GM21528 (cell line): ENCODE measurements at regions not wholly inside any gene's neighbourhood (a gene's known extent, or its start where the extent isn't known, plus 50 kb on each side); places are given as distances from the start of the nearest gene placed in this dataset.
"Not testable (repeated sequence)": the region's sequence is repeated elsewhere in the genome, so short reads cannot be mapped to it uniquely, and the experiment has no call there.

ENCODE experiments used
- ATAC-seq: cut with Tn5 transposase; IDR thresholded peaks from one replicate; pipeline ENCODE4 v1.9.1; 2021; ENCODE audit warnings: mild to moderate bottlenecking, moderate library complexity; ENCODE audit not compliant: unreplicated experiment, low FRiP score

- ATAC-seq, result no peak
Observed at GRCh38 chr17:21513012-21513570, 136.9 kb downstream of the KCNJ12 start.

DNA sequence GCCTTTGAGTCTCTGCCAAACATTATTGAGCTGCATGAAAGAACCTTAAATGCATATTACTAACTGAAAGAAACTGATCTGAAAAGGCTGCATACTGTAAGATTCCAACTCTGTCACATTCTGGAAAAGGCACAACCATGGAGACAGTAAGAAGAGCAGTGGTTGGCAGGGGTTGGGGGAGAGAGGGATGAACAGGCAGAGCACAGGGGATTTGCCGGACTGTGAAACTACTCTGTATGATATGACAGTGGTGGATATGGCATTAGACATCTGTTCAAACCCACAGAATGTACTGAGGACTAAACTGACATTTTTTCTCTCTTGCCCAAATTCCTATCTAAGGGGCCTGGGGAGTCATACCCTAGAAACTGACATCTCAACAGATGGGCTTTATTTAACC is 138.4 kb downstream of the KCNJ12 start:
- ATAC-seq, result not testable (repeated sequence)

GRCh38 chr17:21517538-21518293 is 141.6 kb downstream of the KCNJ12 start:
- no peak for ATAC-seq

GRCh38 chr17:21522755-21523336 is 146.7 kb downstream of the KCNJ12 start:
- no peak for ATAC-seq

DNA sequence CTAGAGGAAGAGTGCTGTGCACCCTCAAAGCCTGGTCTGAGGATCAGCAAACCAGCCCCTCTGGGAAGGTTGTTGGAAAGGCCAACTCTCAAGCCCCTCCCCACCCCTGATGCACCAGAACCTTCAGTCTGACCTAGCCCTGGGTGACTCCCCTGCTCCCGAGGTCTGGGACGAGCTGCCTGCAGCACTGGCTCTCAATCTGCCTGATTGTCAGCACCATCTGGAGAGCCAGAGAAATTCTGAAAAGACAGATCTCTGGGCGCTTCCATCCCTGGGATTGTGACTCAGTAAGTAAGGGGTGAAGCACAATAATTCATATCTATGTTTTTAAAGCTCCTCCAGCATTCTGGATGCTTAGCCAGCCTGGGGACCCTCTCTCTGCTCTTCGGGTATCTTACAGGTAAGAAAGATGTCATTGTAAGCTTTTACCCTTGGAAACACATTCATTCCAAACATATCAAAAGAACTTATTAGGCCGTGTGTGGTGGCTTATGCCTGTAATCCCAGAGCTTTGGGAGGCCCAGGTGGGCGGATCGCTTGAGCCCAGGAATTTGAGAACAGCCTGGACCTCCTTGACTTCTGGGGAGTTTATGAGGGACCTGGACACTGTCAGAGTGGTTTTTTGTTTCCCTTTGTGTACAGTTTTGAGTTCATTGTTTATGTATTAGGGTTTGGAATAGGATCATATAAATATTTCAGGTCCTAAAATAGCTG is 147.5 kb downstream of the KCNJ12 start:
- no peak for ATAC-seq

DNA sequence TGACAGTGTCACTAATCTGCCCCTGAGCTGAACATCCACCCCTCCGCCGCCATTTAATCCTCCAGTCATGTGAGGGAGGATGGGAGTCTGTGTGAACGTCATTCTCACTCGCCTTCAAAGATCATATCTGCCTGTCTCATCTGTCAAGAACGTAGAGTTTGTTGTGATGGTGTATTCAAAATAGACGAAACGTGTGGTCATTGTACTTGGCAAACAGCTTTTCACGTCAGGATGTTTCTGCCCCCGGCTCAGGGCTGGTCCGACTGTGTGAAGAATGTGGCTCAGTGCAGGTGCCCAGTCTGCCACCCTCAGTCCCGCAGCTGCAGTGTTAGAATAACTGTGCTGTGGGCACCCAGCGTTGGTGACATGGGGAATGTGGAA is 148.0 kb downstream of the KCNJ12 start:
- ATAC-seq, result no peak

- ATAC-seq, result no peak
Observed at GRCh38 chr17:21525464-21526130, 149.4 kb downstream of the KCNJ12 start.

- ATAC-seq, result no peak
Observed at GRCh38 chr17:21528031-21528695, 152.0 kb downstream of the KCNJ12 start.

DNA sequence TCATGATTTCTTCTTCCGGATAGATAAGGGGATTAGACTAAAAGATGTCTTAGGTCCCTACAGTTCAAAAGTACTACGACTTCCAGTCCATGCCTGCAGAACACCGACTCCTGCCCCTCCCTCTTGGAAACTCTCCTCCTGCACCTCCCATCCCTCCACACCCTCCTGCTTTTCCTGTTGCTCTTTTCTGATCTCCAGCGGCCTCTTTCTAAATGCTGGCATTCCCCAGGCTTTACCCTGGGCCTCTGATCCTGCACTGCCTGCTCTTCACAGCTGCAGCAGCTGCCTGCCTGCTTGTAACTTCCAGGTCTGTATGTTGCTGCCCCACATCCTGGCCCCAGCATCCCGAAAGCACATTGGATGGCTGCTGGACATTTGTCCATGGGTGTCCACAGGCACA is 154.2 kb downstream of the KCNJ12 start:
- no peak for ATAC-seq

GRCh38 chr17:21530841-21531240 is 154.7 kb downstream of the KCNJ12 start:
- ATAC-seq, result no peak

DNA sequence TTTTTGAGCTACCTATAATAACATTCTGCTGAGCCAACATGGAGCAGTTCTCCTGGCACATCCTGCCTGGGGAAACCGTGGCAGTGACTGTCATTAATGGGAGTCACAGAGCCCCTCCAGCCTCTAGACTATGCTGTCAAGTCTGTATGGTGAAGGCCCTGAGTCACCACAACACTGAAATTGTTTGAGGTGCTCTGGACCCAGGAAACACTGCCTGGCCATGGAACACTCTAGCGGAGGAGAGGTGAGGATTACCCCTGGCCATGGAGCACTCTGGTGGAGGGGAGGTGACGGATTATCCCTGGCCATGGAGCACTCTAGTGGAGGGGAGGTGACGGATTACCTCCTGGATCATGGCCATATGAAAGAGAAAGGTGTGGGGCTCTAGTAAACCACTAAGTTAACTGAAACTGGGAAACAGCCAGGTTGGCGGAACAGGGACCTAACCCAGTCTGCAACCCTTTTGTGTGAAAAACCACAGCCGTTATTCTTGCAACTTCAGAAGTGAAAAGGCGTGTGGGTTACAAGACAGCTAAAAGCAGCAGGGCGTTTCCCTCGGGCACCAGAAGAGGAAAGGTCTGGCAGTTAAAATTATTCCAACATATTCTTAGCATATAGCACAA is 156.7 kb downstream of the KCNJ12 start:
- no peak for ATAC-seq

- no peak for ATAC-seq
Observed at GRCh38 chr17:21535686-21536375, 156.5 kb upstream of the KCNJ18 start.

DNA sequence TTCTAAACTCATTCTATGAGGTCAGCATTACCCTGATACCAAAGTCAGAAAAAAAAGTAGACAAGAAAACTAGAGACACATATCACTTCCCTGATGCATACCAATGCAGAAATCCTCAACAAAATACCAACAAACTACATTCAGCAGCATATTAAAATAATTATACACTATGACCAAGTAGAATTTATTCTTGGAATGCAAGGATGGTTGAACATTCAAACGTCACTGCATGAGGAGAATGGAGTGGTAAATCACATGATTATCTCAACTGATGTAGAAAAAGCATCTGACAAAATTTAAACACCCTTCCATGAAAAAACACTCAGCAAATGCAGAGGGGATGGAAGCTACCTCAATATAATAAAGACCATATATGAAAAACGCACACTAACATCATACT is 155.0 kb upstream of the KCNJ18 start:
- no peak for ATAC-seq

DNA sequence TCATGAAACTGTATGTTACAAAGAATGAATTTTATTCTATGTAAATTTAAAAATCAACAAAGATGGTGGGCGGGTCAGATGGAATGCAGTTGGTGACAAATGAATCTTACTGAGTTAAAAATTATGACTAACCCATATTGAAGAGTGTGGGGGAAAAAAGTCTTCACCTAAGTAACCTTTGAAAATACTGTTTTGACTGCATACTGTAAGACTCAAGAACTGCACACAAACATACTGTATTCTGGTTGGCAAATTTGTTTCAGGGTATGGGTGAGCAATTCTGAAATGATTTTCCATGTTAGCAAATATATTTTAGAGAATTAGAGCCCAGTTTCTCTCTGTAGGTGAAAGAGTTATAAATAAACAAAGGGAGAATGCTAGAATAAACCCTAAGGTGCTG is 153.7 kb upstream of the KCNJ18 start:
- ATAC-seq, result no peak

DNA sequence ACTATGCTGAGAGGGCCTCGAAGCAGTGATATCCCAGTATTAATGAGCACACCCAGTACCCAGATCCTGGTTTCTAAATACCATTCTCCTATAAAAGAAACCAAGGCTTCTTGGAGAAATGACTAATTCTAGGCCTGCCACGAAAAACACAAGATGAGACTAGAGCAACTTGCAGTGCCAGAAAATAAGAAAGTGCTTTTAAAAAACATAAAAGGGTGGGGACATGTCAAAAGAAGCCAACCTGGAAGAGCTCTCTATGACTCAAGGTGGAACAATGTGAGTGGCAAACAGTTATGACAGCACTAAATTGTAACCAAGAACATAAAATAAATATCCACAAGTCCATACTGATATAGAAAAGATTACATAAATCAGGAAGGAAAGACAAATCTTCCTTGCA is 153.2 kb upstream of the KCNJ18 start:
- ATAC-seq, result no peak

GRCh38 chr17:21540502-21540901 is 151.8 kb upstream of the KCNJ18 start:
- ATAC-seq, result no peak

GRCh38 chr17:21542070-21542469 is 150.3 kb upstream of the KCNJ18 start:
- ATAC-seq, result no peak

- no peak for ATAC-seq
Observed at GRCh38 chr17:21542991-21543390, 149.3 kb upstream of the KCNJ18 start.

- ATAC-seq, result no peak
Observed at GRCh38 chr17:21545064-21545463, 147.3 kb upstream of the KCNJ18 start.
